ENCODE measurements at regions not wholly inside any gene's neighbourhood (a gene's known extent, or its start where the extent isn't known, plus 50 kb on each side); places are given as distances from the start of the nearest gene placed in this dataset.

- TF ChIP-seq CTCF (IDR thresholded peaks at IDR 0.05) (no peak), POLR2A (IDR thresholded peaks at IDR 0.05) (no peak)
Measured at GRCh38 chrX:39929379-39930025, 168.3 kb downstream of the BCOR start.

All from body of pancreas (tissue), 4 donors.